ENCODE measurements at regions not wholly inside any gene's neighbourhood (a gene's known extent, or its start where the extent isn't known, plus 50 kb on each side); places are given as distances from the start of the nearest gene placed in this dataset.

GRCh38 chr10:84990713-84991112, 662.3 kb downstream of the CCSER2 start:
- Mint-ChIP-seq H3K27ac (no peak overlapping the region), H3K9me3 (no peaks in the 10 kb centered on the region), H3K4me3 (no peak overlapping the region), H3K27me3 (no peaks in the 10 kb centered on the region), H3K36me3 (no peaks in the 10 kb centered on the region), H3K4me1 (no peaks in the 10 kb centered on the region)
- no peak for ATAC-seq

- Mint-ChIP-seq H3K4me3 (no peak overlapping the region), H3K36me3 (no peaks in the 10 kb centered on the region), H3K4me1 (no peaks in the 10 kb centered on the region), H3K27ac (no peak overlapping the region), H3K9me3 (no peaks in the 10 kb centered on the region), H3K27me3 (no peaks in the 10 kb centered on the region)
- ATAC-seq: no peak
Measured at GRCh38 chr10:84991301-84991700, 662.9 kb downstream of the CCSER2 start.

GRCh38 chr10:84993251-84994035, 665.1 kb downstream of the CCSER2 start:
- ATAC-seq: no peak
- no peaks in the 10 kb centered on the region for H3K36me3 Mint-ChIP-seq
- H3K4me3 Mint-ChIP-seq: no peak overlapping the region
- no peaks in the 10 kb centered on the region for H3K27me3 Mint-ChIP-seq
- H3K9me3 Mint-ChIP-seq: no peaks in the 10 kb centered on the region
- H3K4me1 Mint-ChIP-seq: no peaks in the 10 kb centered on the region
- H3K27ac Mint-ChIP-seq: no peak overlapping the region

- H3K27me3 Mint-ChIP-seq: no peaks in the 10 kb centered on the region
- H3K27ac Mint-ChIP-seq: no peak overlapping the region
- ATAC-seq: no peak
- no peaks in the 10 kb centered on the region for H3K36me3 Mint-ChIP-seq
- H3K4me1 Mint-ChIP-seq: no peaks in the 10 kb centered on the region
- H3K9me3 Mint-ChIP-seq: no peaks in the 10 kb centered on the region
- no peak overlapping the region for H3K4me3 Mint-ChIP-seq
Measured at GRCh38 chr10:84994722-84995121, 666.3 kb downstream of the CCSER2 start.

- Mint-ChIP-seq H3K4me3 (no peak overlapping the region), H3K4me1 (no peaks in the 10 kb centered on the region), H3K36me3 (no peaks in the 10 kb centered on the region), H3K27me3 (no peaks in the 10 kb centered on the region), H3K9me3 (no peaks in the 10 kb centered on the region), H3K27ac (no peak overlapping the region)
- ATAC-seq: no peak
Measured at GRCh38 chr10:84996580-84996979, 668.2 kb downstream of the CCSER2 start.

- Mint-ChIP-seq H3K4me3 (no peak overlapping the region), H3K4me1 (no peaks in the 10 kb centered on the region), H3K27ac (no peak overlapping the region), H3K9me3 (no peaks in the 10 kb centered on the region), H3K36me3 (no peaks in the 10 kb centered on the region), H3K27me3 (no peaks in the 10 kb centered on the region)
- ATAC-seq: no peak
Measured at GRCh38 chr10:84997870-84998269, 669.5 kb downstream of the CCSER2 start.

GRCh38 chr10:84999929-85000328, 671.5 kb downstream of the CCSER2 start:
- Mint-ChIP-seq H3K27ac (no peak overlapping the region), H3K9me3 (no peaks in the 10 kb centered on the region), H3K36me3 (no peaks in the 10 kb centered on the region), H3K27me3 (no peaks in the 10 kb centered on the region), H3K4me3 (no peak overlapping the region), H3K4me1 (no peaks in the 10 kb centered on the region)
- ATAC-seq: no peak

- Mint-ChIP-seq H3K27me3 (no peaks in the 10 kb centered on the region), H3K36me3 (no peaks in the 10 kb centered on the region), H3K4me1 (no peaks in the 10 kb centered on the region), H3K4me3 (no peak overlapping the region), H3K9me3 (no peaks in the 10 kb centered on the region), H3K27ac (no peak overlapping the region)
- ATAC-seq: no peak
Measured at GRCh38 chr10:85003083-85003482, 674.7 kb downstream of the CCSER2 start.

GRCh38 chr10:85008488-85009184, 680.2 kb downstream of the CCSER2 start:
- Mint-ChIP-seq H3K27me3 (no peaks in the 10 kb centered on the region), H3K4me3 (no peak overlapping the region), H3K4me1 (no peaks in the 10 kb centered on the region), H3K36me3 (no peaks in the 10 kb centered on the region), H3K27ac (no peak overlapping the region), H3K9me3 (no peaks in the 10 kb centered on the region)
- ATAC-seq: no peak

GRCh38 chr10:85012305-85012704, 683.9 kb downstream of the CCSER2 start:
- ATAC-seq: no peak
- no peak overlapping the region for H3K27ac Mint-ChIP-seq
- no peaks in the 10 kb centered on the region for H3K36me3 Mint-ChIP-seq
- no peaks in the 10 kb centered on the region for H3K9me3 Mint-ChIP-seq
- H3K4me3 Mint-ChIP-seq: no peak overlapping the region
- H3K4me1 Mint-ChIP-seq: no peaks in the 10 kb centered on the region
- H3K27me3 Mint-ChIP-seq: no peaks in the 10 kb centered on the region

- no peak overlapping the region for H3K4me3 Mint-ChIP-seq
- H3K36me3 Mint-ChIP-seq: no peaks in the 10 kb centered on the region
- no peak for ATAC-seq
- peaks cover 10% of the 10 kb centered on the region for H3K9me3 Mint-ChIP-seq
- H3K4me1 Mint-ChIP-seq: no peaks in the 10 kb centered on the region
- H3K27me3 Mint-ChIP-seq: no peaks in the 10 kb centered on the region
- no peak overlapping the region for H3K27ac Mint-ChIP-seq
Measured at GRCh38 chr10:85026878-85027467, 698.6 kb downstream of the CCSER2 start.

GRCh38 chr10:85032981-85033380, 704.6 kb downstream of the CCSER2 start:
- no peaks in the 10 kb centered on the region for H3K36me3 Mint-ChIP-seq
- no peak overlapping the region for H3K4me3 Mint-ChIP-seq
- no peaks in the 10 kb centered on the region for H3K4me1 Mint-ChIP-seq
- H3K9me3 Mint-ChIP-seq: peaks cover 3% of the 10 kb centered on the region
- no peak overlapping the region for H3K27ac Mint-ChIP-seq
- no peak for ATAC-seq
- H3K27me3 Mint-ChIP-seq: no peaks in the 10 kb centered on the region

GRCh38 chr10:85036661-85037060, 708.3 kb downstream of the CCSER2 start:
- no peak for ATAC-seq
- H3K9me3 Mint-ChIP-seq: peaks cover 7% of the 10 kb centered on the region
- no peak overlapping the region for H3K4me3 Mint-ChIP-seq
- H3K27ac Mint-ChIP-seq: no peak overlapping the region
- H3K27me3 Mint-ChIP-seq: no peaks in the 10 kb centered on the region
- no peaks in the 10 kb centered on the region for H3K36me3 Mint-ChIP-seq
- no peaks in the 10 kb centered on the region for H3K4me1 Mint-ChIP-seq

- no peak for ATAC-seq
- H3K36me3 Mint-ChIP-seq: no peaks in the 10 kb centered on the region
- peaks cover 6% of the 10 kb centered on the region for H3K9me3 Mint-ChIP-seq
- no peaks in the 10 kb centered on the region for H3K27me3 Mint-ChIP-seq
- H3K4me3 Mint-ChIP-seq: no peak overlapping the region
- no peaks in the 10 kb centered on the region for H3K4me1 Mint-ChIP-seq
- no peak overlapping the region for H3K27ac Mint-ChIP-seq
Measured at GRCh38 chr10:85039311-85039710, 710.9 kb downstream of the CCSER2 start.

- no peak overlapping the region for H3K27ac Mint-ChIP-seq
- H3K27me3 Mint-ChIP-seq: no peaks in the 10 kb centered on the region
- H3K36me3 Mint-ChIP-seq: no peaks in the 10 kb centered on the region
- no peak overlapping the region for H3K4me3 Mint-ChIP-seq
- peaks cover 6% of the 10 kb centered on the region for H3K9me3 Mint-ChIP-seq
- ATAC-seq: no peak
- H3K4me1 Mint-ChIP-seq: no peaks in the 10 kb centered on the region
Measured at GRCh38 chr10:85043207-85043606, 714.8 kb downstream of the CCSER2 start.

- ATAC-seq: no peak
- no peaks in the 10 kb centered on the region for H3K36me3 Mint-ChIP-seq
- peaks cover 2% of the 10 kb centered on the region for H3K9me3 Mint-ChIP-seq
- H3K4me1 Mint-ChIP-seq: no peaks in the 10 kb centered on the region
- no peak overlapping the region for H3K4me3 Mint-ChIP-seq
- no peaks in the 10 kb centered on the region for H3K27me3 Mint-ChIP-seq
- H3K27ac Mint-ChIP-seq: no peak overlapping the region
Measured at GRCh38 chr10:85045046-85045445, 716.7 kb downstream of the CCSER2 start.

Data from stimulated activated memory B cell treated with anti-CD40 and anti-IgM and Interleukin-4, amounts not matched to agents 10 μg/mL and 1 μg/mL and 100 μg/mL, for 72 hours (primary cell).